DND-41 (cell line): ENCODE measurements at regions not wholly inside any gene's neighbourhood (a gene's known extent, or its start where the extent isn't known, plus 50 kb on each side); places are given as distances from the start of the nearest gene placed in this dataset.

Experiments used
- ATAC-seq: fragments of 200-7000 bp; cut with Tn5 transposase; 3 replicates; pipeline ENCODE4 v1.9.1; 2021; ENCODE audit warnings: low read depth; ENCODE audit not compliant: insufficient read depth
- DNase-seq: peaks from one replicate; pipeline ENCODE4 v3.0.0-alpha.2; 2020
- H2AFZ ChIP-seq: 2 replicates; pipeline ENCODE4 v1.6.0; 2012; ENCODE audit warnings: low read depth, low read length
- H3K27ac ChIP-seq: 2 replicates; pipeline ENCODE4 v1.5.1; 2012; ENCODE audit warnings: low read length, inconsistent platforms
- H3K27me3 ChIP-seq: fragments of 200-600 bp; sonication (generic); 2 replicates; pipeline ENCODE4 v1.6.0; 2012; ENCODE audit warnings: low read length, mild to moderate bottlenecking, inconsistent platforms; ENCODE audit not compliant: insufficient read depth, poor library complexity
- H3K36me3 ChIP-seq: 2 replicates; pipeline ENCODE4 v1.5.1; 2012; ENCODE audit warnings: low read length, inconsistent platforms; ENCODE audit not compliant: insufficient read depth
- H3K4me1 ChIP-seq: 2 replicates; pipeline ENCODE4 v1.5.1; 2012; ENCODE audit warnings: mild to moderate bottlenecking, low read length; ENCODE audit not compliant: insufficient read depth
- H3K4me2 ChIP-seq: 2 replicates; pipeline ENCODE4 v1.6.0; 2012; ENCODE audit warnings: mild to moderate bottlenecking, moderate library complexity, low read length, inconsistent platforms; ENCODE audit not compliant: insufficient read depth
- H3K4me3 ChIP-seq, 2 experiments: fragments of 200-600 bp in 1 of 2; shearing (Covaris generic) in 1 of 2; 2 replicates each; pipeline ENCODE4 v1.5.1; 2012 to 2016; ENCODE audit warnings: inconsistent platforms in 2 of 2, low read length in 2 of 2, mild to moderate bottlenecking in 2 of 2, low read depth in 1 of 2, moderate library complexity in 1 of 2
- H3K79me2 ChIP-seq: 2 replicates; pipeline ENCODE4 v1.6.0; 2012; ENCODE audit warnings: low read length, inconsistent platforms; ENCODE audit not compliant: insufficient read depth
- H3K9ac ChIP-seq: 2 replicates; pipeline ENCODE4 v1.6.0; 2012; ENCODE audit warnings: low read depth, mild to moderate bottlenecking, inconsistent platforms, low read length, moderate library complexity
- H3K9me3 ChIP-seq: 2 replicates; pipeline ENCODE4 v1.5.1; 2012; ENCODE audit warnings: low read length, moderate library complexity, mild to moderate bottlenecking, inconsistent platforms; ENCODE audit not compliant: insufficient read depth, severe bottlenecking
- H4K20me1 ChIP-seq: 2 replicates; pipeline ENCODE4 v1.6.0; 2012; ENCODE audit warnings: low read length; ENCODE audit not compliant: insufficient read depth
- CTCF ChIP-seq: IDR thresholded peaks from 2 replicates; pipeline ENCODE4 v1.5.1; 2012; ENCODE audit warnings: borderline replicate concordance, low read length, moderate library complexity, mild to moderate bottlenecking; ENCODE audit not compliant: poor library complexity, severe bottlenecking; ENCODE audit errors: extremely low read depth
- EZH2 ChIP-seq: IDR thresholded peaks from 3 replicates; pipeline ENCODE4 v1.6.1; 2012; ENCODE audit warnings: borderline replicate concordance, low read depth, mild to moderate bottlenecking, moderate library complexity, low read length, inconsistent platforms; ENCODE audit not compliant: severe bottlenecking

- DNase-seq (no peak), ATAC-seq (no peak)
- H3K4me2 ChIP-seq, result no peak overlapping the region
- H3K27me3 ChIP-seq, result no peaks in the 10 kb centered on the region
- no peak overlapping the region for H2AFZ ChIP-seq
- no peaks in the 10 kb centered on the region for H4K20me1 ChIP-seq
- H3K4me3 ChIP-seq, result no peak overlapping the region
- H3K27ac ChIP-seq, result no peak overlapping the region
- TF ChIP-seq EZH2 (no peak), CTCF (no peak)
- no peaks in the 10 kb centered on the region for H3K79me2 ChIP-seq
- no peak overlapping the region for H3K9ac ChIP-seq
- H3K4me1 ChIP-seq, result no peaks in the 10 kb centered on the region
- H3K36me3 ChIP-seq, result no peaks in the 10 kb centered on the region
- H3K9me3 ChIP-seq, result no peaks in the 10 kb centered on the region
Measured at GRCh38 chr14:41418851-41419250, 187.8 kb upstream of the LRFN5 start.

GRCh38 chr14:41409806-41410205 is 196.9 kb upstream of the LRFN5 start:
- TF ChIP-seq EZH2, result no peak
- no peak for TF ChIP-seq CTCF
- H3K4me3 ChIP-seq, result no peak overlapping the region
- ATAC-seq, result no peak

GRCh38 chr14:41404126-41404525 is 202.6 kb upstream of the LRFN5 start:
- Histone ChIP-seq H4K20me1 (no peaks in the 10 kb centered on the region), H3K79me2 (no peaks in the 10 kb centered on the region), H3K4me1 (no peaks in the 10 kb centered on the region), H3K9ac (no peak overlapping the region), H3K4me2 (no peak overlapping the region), H2AFZ (no peak overlapping the region), H3K27ac (no peak overlapping the region), H3K4me3 (no peak overlapping the region), H3K36me3 (no peaks in the 10 kb centered on the region), H3K9me3 (no peaks in the 10 kb centered on the region), H3K27me3 (no peaks in the 10 kb centered on the region)
- DNase-seq (no peak), ATAC-seq (no peak)
- TF ChIP-seq CTCF, result no peak
- TF ChIP-seq EZH2, result no peak

More at GRCh38 chr14:41409806-41410205, 196.9 kb upstream of the LRFN5 start:
- no peak overlapping the region for H2AFZ ChIP-seq
- DNase-seq, result no peak
- no peaks in the 10 kb centered on the region for H3K4me1 ChIP-seq
- H3K27me3 ChIP-seq, result no peaks in the 10 kb centered on the region
- H3K79me2 ChIP-seq, result no peaks in the 10 kb centered on the region
- no peaks in the 10 kb centered on the region for H4K20me1 ChIP-seq
- no peaks in the 10 kb centered on the region for H3K9me3 ChIP-seq
- no peak overlapping the region for H3K4me2 ChIP-seq
- H3K27ac ChIP-seq, result no peak overlapping the region
- no peaks in the 10 kb centered on the region for H3K36me3 ChIP-seq
- no peak overlapping the region for H3K9ac ChIP-seq

- H3K27ac ChIP-seq, result no peak overlapping the region
- no peak for ATAC-seq
Measured at GRCh38 chr14:41403360-41403759, 203.3 kb upstream of the LRFN5 start.

More at GRCh38 chr14:41403360-41403759, 203.3 kb upstream of the LRFN5 start:
- Histone ChIP-seq H3K79me2 (no peaks in the 10 kb centered on the region), H3K4me3 (no peak overlapping the region), H3K4me1 (no peaks in the 10 kb centered on the region), H3K9ac (no peak overlapping the region), H3K9me3 (no peaks in the 10 kb centered on the region), H2AFZ (no peak overlapping the region), H3K27me3 (no peaks in the 10 kb centered on the region), H4K20me1 (no peaks in the 10 kb centered on the region), H3K36me3 (no peaks in the 10 kb centered on the region), H3K4me2 (no peak overlapping the region)
- DNase-seq, result no peak
- TF ChIP-seq CTCF (no peak), EZH2 (no peak)
